GM12878 (cell line): ENCODE measurements at regions not wholly inside any gene's neighbourhood (a gene's known extent, or its start where the extent isn't known, plus 50 kb on each side); places are given as distances from the start of the nearest gene placed in this dataset.
A peak's percentile ranks its signal among the peaks of the same experiment; 100 is the strongest.

ENCODE experiments used
- CEBPB ChIP-seq, 2 experiments: fragments of 150-350 bp in 1 of 2; IDR thresholded peaks; 2 replicates each; pipeline ENCODE4 v1.6.1; 2012 to 2014; ENCODE audit warnings: low read depth in 2 of 2, low read length in 2 of 2, borderline replicate concordance in 1 of 2, inconsistent platforms in 1 of 2
- DPF2 ChIP-seq: fragments of 450-650 bp; IDR thresholded peaks from 2 replicates; pipeline ENCODE4 v1.6.1; 2017; ENCODE audit warnings: mild to moderate bottlenecking
- EED ChIP-seq: sonication (generic); IDR thresholded peaks from 2 replicates; pipeline ENCODE4 v1.6.1; 2016; ENCODE audit warnings: antibody characterized with exemption, low read depth
- MTA3 ChIP-seq: IDR thresholded peaks from 2 replicates; pipeline ENCODE4 v1.6.1; 2012; ENCODE audit warnings: low read length, inconsistent platforms, borderline replicate concordance
- POLR2AphosphoS5 ChIP-seq: IDR thresholded peaks from 2 replicates; pipeline ENCODE4 v1.6.1; 2011; ENCODE audit warnings: mild to moderate bottlenecking, low read length, inconsistent platforms
- SMC3 ChIP-seq: IDR thresholded peaks from 2 replicates; pipeline ENCODE4 v1.6.1; 2011; ENCODE audit warnings: low read length, improper control_type of control experiment, borderline replicate concordance
- SP1 ChIP-seq: IDR thresholded peaks from one replicate; pipeline ENCODE4 v1.6.1; 2011; ENCODE audit warnings: low read depth, low read length
- TF ChIP-seq, protein P1 (sequence below), 3 experiments: IDR thresholded peaks in 2 of 3; conservative IDR thresholded peaks in 1 of 3; 2 replicates each; pipeline ENCODE4 v1.5.1; 2011; ENCODE audit warnings: low read depth in 3 of 3, low read length in 3 of 3, mild to moderate bottlenecking in 3 of 3, control low read depth in 2 of 3, moderate library complexity in 2 of 3, inconsistent platforms in 1 of 3, mixed read lengths in 1 of 3; ENCODE audit not compliant: control insufficient read depth in 2 of 3, insufficient read depth in 1 of 3; ENCODE audit errors: extremely low read depth in 1 of 3
- TF ChIP-seq, protein P2 (sequence below): IDR thresholded peaks from 2 replicates; pipeline ENCODE4 v1.6.1; 2011; ENCODE audit warnings: low read depth, low read length, improper control_type of control experiment, borderline replicate concordance

DNA sequence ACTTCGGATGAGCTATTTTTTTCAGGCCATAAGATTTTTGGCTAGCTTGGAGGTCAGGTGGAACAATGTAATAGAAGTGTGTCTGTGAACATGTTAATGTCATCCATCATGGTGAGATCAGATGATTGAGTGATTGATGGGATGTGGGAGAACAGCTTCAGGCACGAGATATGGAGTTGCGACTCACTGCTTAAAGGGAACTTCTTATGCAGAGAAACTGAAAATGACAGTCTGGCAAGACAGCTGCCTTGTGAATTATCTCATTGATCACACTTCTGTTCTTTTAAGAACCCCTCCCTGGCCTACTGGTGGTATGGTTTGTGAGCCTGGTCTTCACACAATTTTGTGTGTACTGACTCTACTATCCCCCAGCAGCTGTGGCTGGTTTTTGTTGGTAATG, 96.0 kb downstream of the OLFM4 start:
- peak; percentile 44; the same call in 1 of the 2 replicates for TF ChIP-seq DPF2
- TF ChIP-seq, protein P1, sequence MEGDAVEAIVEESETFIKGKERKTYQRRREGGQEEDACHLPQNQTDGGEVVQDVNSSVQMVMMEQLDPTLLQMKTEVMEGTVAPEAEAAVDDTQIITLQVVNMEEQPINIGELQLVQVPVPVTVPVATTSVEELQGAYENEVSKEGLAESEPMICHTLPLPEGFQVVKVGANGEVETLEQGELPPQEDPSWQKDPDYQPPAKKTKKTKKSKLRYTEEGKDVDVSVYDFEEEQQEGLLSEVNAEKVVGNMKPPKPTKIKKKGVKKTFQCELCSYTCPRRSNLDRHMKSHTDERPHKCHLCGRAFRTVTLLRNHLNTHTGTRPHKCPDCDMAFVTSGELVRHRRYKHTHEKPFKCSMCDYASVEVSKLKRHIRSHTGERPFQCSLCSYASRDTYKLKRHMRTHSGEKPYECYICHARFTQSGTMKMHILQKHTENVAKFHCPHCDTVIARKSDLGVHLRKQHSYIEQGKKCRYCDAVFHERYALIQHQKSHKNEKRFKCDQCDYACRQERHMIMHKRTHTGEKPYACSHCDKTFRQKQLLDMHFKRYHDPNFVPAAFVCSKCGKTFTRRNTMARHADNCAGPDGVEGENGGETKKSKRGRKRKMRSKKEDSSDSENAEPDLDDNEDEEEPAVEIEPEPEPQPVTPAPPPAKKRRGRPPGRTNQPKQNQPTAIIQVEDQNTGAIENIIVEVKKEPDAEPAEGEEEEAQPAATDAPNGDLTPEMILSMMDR (IDR thresholded peaks at IDR 0.05 in 2 of 3, conservative IDR thresholded peaks at IDR 0.05 in 1 of 3; ENCODE audit: control insufficient read depth in 2 of 3, extremely low read depth in 1 of 3, insufficient read depth in 1 of 3, low read depth in 3 of 3, low read length in 3 of 3) = no peak
- no peak for TF ChIP-seq MTA3
- TF ChIP-seq CEBPB (IDR thresholded peaks at IDR 0.05; ENCODE audit: borderline replicate concordance in 1 of 2, low read depth in 2 of 2, low read length in 2 of 2) = no peak
- no peak for TF ChIP-seq POLR2AphosphoS5
- TF ChIP-seq EED = no peak
- TF ChIP-seq, protein P2, sequence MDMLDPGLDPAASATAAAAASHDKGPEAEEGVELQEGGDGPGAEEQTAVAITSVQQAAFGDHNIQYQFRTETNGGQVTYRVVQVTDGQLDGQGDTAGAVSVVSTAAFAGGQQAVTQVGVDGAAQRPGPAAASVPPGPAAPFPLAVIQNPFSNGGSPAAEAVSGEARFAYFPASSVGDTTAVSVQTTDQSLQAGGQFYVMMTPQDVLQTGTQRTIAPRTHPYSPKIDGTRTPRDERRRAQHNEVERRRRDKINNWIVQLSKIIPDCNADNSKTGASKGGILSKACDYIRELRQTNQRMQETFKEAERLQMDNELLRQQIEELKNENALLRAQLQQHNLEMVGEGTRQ = no peak
- TF ChIP-seq SMC3 = no peak
- TF ChIP-seq SP1 = no peak
